H1 (cell line): ENCODE measurements at regions not wholly inside any gene's neighbourhood (a gene's known extent, or its start where the extent isn't known, plus 50 kb on each side); places are given as distances from the start of the nearest gene placed in this dataset.

Source experiments
- CTCF ChIA-PET: fragments of 300-600 bp; sonication (Branson Sonifier 250); formaldehyde crosslinking; loops from one replicate; lab custom pipeline; 2021; ENCODE audit not compliant: partially characterized antibody; lab: Charles Lee
- POLR2A ChIA-PET: fragments of 300-600 bp; sonication (Branson Sonifier 250); formaldehyde crosslinking; loops from one replicate; lab custom pipeline; 2021; ENCODE audit warnings: inconsistent platforms; ENCODE audit not compliant: partially characterized antibody; lab: Charles Lee
- DNase-seq, 2 experiments: peaks; one replicate each; pipeline versions ENCODE4 v3.0.0 to v3.0.0-alpha.2; 2010 to 2022; ENCODE audit warnings: low spot score in 2 of 2, low read depth in 1 of 2, mixed read lengths in 1 of 2
- FAIRE-seq: peaks from 2 replicates; lab custom pipeline; 2011; peaks lifted over from hg19 to GRCh38; lab: Jason Lieb, UNC
- H2AFZ ChIP-seq: 2 replicates; pipeline ENCODE4 v1.8.1; 2012; ENCODE audit warnings: low read length, inconsistent platforms
- H2AK5ac ChIP-seq: 2 replicates; pipeline ENCODE4 v1.6.1; 2013; ENCODE audit warnings: low read depth, low read length
- H2BK120ac ChIP-seq: replicated peaks from 2 replicates; pipeline ENCODE3; 2013; ENCODE audit warnings: low read depth, low read length, inconsistent platforms
- H2BK12ac ChIP-seq: 2 replicates; pipeline ENCODE4 v1.6.1; 2013; ENCODE audit warnings: low read depth, low read length
- H2BK15ac ChIP-seq: 2 replicates; pipeline ENCODE4 v1.6.1; 2013; ENCODE audit warnings: low read length
- H2BK20ac ChIP-seq: 2 replicates; pipeline ENCODE4 v1.6.1; 2013; ENCODE audit warnings: low read length
- H2BK5ac ChIP-seq: 2 replicates; pipeline ENCODE4 v1.6.1; 2013; ENCODE audit warnings: low read depth, low read length
- H3K14ac ChIP-seq: 2 replicates; pipeline ENCODE4 v1.6.1; 2013; ENCODE audit warnings: inconsistent platforms; ENCODE audit not compliant: insufficient read length
- H3K18ac ChIP-seq: 2 replicates; pipeline ENCODE4 v1.6.1; 2013; ENCODE audit warnings: low read length; ENCODE audit errors: extremely low read depth
- H3K23ac ChIP-seq: 2 replicates; pipeline ENCODE4 v1.6.1; 2013; ENCODE audit warnings: inconsistent platforms; ENCODE audit not compliant: insufficient read length
- H3K23me2 ChIP-seq: 2 replicates; pipeline ENCODE4 v1.6.1; 2013; ENCODE audit warnings: low read depth, low read length
- H3K27ac ChIP-seq: 2 replicates; pipeline ENCODE4 v1.6.1; 2011; ENCODE audit warnings: low read depth, low read length, inconsistent platforms
- H3K27me3 ChIP-seq, 4 experiments: replicated peaks in 1 of 4; 1 replicate in 1 of 4; 2 replicates in 3 of 4; pipeline versions ENCODE4 v1.6.1 to v1.8.1; 2011 to 2013; ENCODE audit warnings: low read length in 3 of 4, mild to moderate bottlenecking in 3 of 4, inconsistent platforms in 2 of 4, mixed read lengths in 2 of 4, moderate library complexity in 1 of 4; ENCODE audit not compliant: control insufficient read depth in 3 of 4, insufficient read depth in 3 of 4; ENCODE audit errors: extremely low read depth in 1 of 4
- H3K36me3 ChIP-seq, 4 experiments: 2 replicates each; pipeline versions ENCODE4 v1.6.1 to v1.8.1; 2011 to 2013; ENCODE audit warnings: mild to moderate bottlenecking in 4 of 4, low read length in 3 of 4, moderate library complexity in 2 of 4, control low read depth in 1 of 4, inconsistent platforms in 1 of 4; ENCODE audit not compliant: insufficient read depth in 4 of 4, control insufficient read depth in 2 of 4
- H3K4ac ChIP-seq: replicated peaks from 2 replicates; pipeline ENCODE3; 2013; ENCODE audit warnings: low read length, low read depth, mixed read lengths, inconsistent platforms; ENCODE audit not compliant: insufficient read length
- H3K4me1 ChIP-seq, 4 experiments: replicated peaks in 1 of 4; 1 replicate in 1 of 4; 2 replicates in 3 of 4; pipeline versions ENCODE4 v1.6.1 to v1.8.1; 2011 to 2013; ENCODE audit warnings: low read length in 3 of 4, inconsistent platforms in 2 of 4, mixed read lengths in 1 of 4; ENCODE audit not compliant: insufficient read depth in 4 of 4, control insufficient read depth in 3 of 4
- H3K4me2 ChIP-seq, 2 experiments: 2 replicates each; pipeline versions ENCODE4 v1.6.1 to v1.8.1; 2011 to 2013; ENCODE audit warnings: low read depth in 2 of 2, low read length in 2 of 2, control low read depth in 1 of 2, inconsistent platforms in 1 of 2, mild to moderate bottlenecking in 1 of 2; ENCODE audit not compliant: insufficient read depth in 1 of 2
- H3K4me3 ChIP-seq, 4 experiments: fragments of 200-600, 300-600 bp in 1 of 4; sonication (generic), shearing (Covaris generic), sonication (Bioruptor Twin) in 1 of 4; 2 replicates each; pipeline versions ENCODE4 v1.5.1 to v1.8.1; 2011 to 2016; ENCODE audit warnings: low read length in 4 of 4, low read depth in 3 of 4, control low read depth in 2 of 4, inconsistent platforms in 2 of 4, mild to moderate bottlenecking in 2 of 4, mixed read lengths in 1 of 4, moderate library complexity in 1 of 4; ENCODE audit not compliant: insufficient read depth in 2 of 4; ENCODE audit errors: extremely low read depth in 1 of 4
- H3K56ac ChIP-seq: replicated peaks from 2 replicates; pipeline ENCODE3; 2013; ENCODE audit warnings: low read depth, mild to moderate bottlenecking, mixed read lengths, low read length, inconsistent platforms; ENCODE audit not compliant: insufficient read length
- H3K79me1 ChIP-seq: 2 replicates; pipeline ENCODE4 v1.6.1; 2013; ENCODE audit warnings: low read depth, low read length, control low read depth
- H3K79me2 ChIP-seq, 2 experiments: 2 replicates each; pipeline versions ENCODE4 v1.6.1 to v1.8.1; 2012 to 2013; ENCODE audit warnings: low read length in 2 of 2, mild to moderate bottlenecking in 2 of 2, inconsistent platforms in 1 of 2; ENCODE audit not compliant: insufficient read depth in 2 of 2, control insufficient read depth in 1 of 2
- H3K9ac ChIP-seq, 4 experiments: replicated peaks in 1 of 4; 1 replicate in 1 of 4; 2 replicates in 3 of 4; pipeline versions ENCODE4 v1.6.1 to v1.8.1; 2011 to 2013; ENCODE audit warnings: low read depth in 3 of 4, low read length in 3 of 4, control low read depth in 2 of 4, mild to moderate bottlenecking in 2 of 4, moderate library complexity in 2 of 4, inconsistent platforms in 1 of 4; ENCODE audit errors: extremely low read depth in 1 of 4
- H3K9me3 ChIP-seq, 2 experiments: 2 replicates each; pipeline versions ENCODE4 v1.6.1 to v1.8.1; 2012 to 2013; ENCODE audit warnings: mild to moderate bottlenecking in 2 of 2, moderate library complexity in 2 of 2, control low read depth in 1 of 2, inconsistent platforms in 1 of 2, low read depth in 1 of 2, low read length in 1 of 2, mixed read lengths in 1 of 2; ENCODE audit not compliant: insufficient read depth in 2 of 2
- H4K20me1 ChIP-seq, 2 experiments: replicated peaks in 1 of 2; 2 replicates each; pipeline versions ENCODE3 to v1.8.1; 2011 to 2013; ENCODE audit warnings: inconsistent platforms in 2 of 2, low read length in 2 of 2, mild to moderate bottlenecking in 1 of 2; ENCODE audit not compliant: insufficient read depth in 2 of 2, control insufficient read depth in 1 of 2
- H4K5ac ChIP-seq: 2 replicates; pipeline ENCODE4 v1.6.1; 2013; ENCODE audit warnings: low read length, low read depth, mixed read lengths, inconsistent platforms; ENCODE audit not compliant: insufficient read length
- H4K8ac ChIP-seq: 2 replicates; pipeline ENCODE4 v1.8.0; 2013; ENCODE audit warnings: mild to moderate bottlenecking, moderate library complexity, low read length, inconsistent platforms; ENCODE audit not compliant: insufficient read depth; ENCODE audit errors: extremely low read depth
- H4K91ac ChIP-seq: replicated peaks from 2 replicates; pipeline ENCODE3; 2013; ENCODE audit warnings: low read length, mixed read lengths, inconsistent platforms; ENCODE audit not compliant: insufficient read length
- CREB1 ChIP-seq: IDR thresholded peaks from 2 replicates; pipeline ENCODE4 v1.6.1; 2012; ENCODE audit warnings: inconsistent platforms
- KDM4A ChIP-seq: IDR thresholded peaks from one replicate; pipeline ENCODE4 v1.7.1; 2012; ENCODE audit warnings: low read depth, mild to moderate bottlenecking, moderate library complexity, low read length, inconsistent platforms; ENCODE audit not compliant: severe bottlenecking
- KDM5A ChIP-seq: fragments of 200-600 bp; IDR thresholded peaks from 2 replicates; pipeline ENCODE4 v1.7.1; 2012; ENCODE audit warnings: mild to moderate bottlenecking, low read length, inconsistent platforms, mixed read lengths
- NANOG ChIP-seq: IDR thresholded peaks from 2 replicates; pipeline ENCODE4 v1.6.1; 2011; ENCODE audit warnings: low read length, low read depth, mild to moderate bottlenecking, inconsistent platforms; ENCODE audit not compliant: insufficient read depth, poor library complexity, severe bottlenecking
- POU5F1 ChIP-seq: IDR thresholded peaks from 2 replicates; pipeline ENCODE4 v1.6.1; 2011; ENCODE audit warnings: low read depth, mild to moderate bottlenecking, low read length, moderate library complexity
- RAD21 ChIP-seq, 2 experiments: IDR thresholded peaks in 1 of 2; conservative IDR thresholded peaks in 1 of 2; 2 replicates each; pipeline ENCODE4 v1.6.1; 2011; ENCODE audit warnings: low read depth in 2 of 2, low read length in 2 of 2, improper control_type of control experiment in 1 of 2, inconsistent platforms in 1 of 2, mild to moderate bottlenecking in 1 of 2, moderate library complexity in 1 of 2
- RBBP5 ChIP-seq: IDR thresholded peaks from 2 replicates; pipeline ENCODE4 v1.7.1; 2012; ENCODE audit warnings: low read depth, mild to moderate bottlenecking, inconsistent platforms, low read length, moderate library complexity, borderline replicate concordance
- SAP30 ChIP-seq: fragments of 300-600 bp; sonication (generic); IDR thresholded peaks from 2 replicates; pipeline ENCODE4 v1.7.1; 2012; ENCODE audit warnings: low read length, moderate library complexity, mild to moderate bottlenecking, inconsistent platforms; ENCODE audit not compliant: insufficient read depth, insufficient replicate concordance
- SUZ12 ChIP-seq: fragments of 200-600 bp; sonication (generic); IDR thresholded peaks from 2 replicates; pipeline ENCODE4 v1.6.1; 2012; ENCODE audit warnings: mild to moderate bottlenecking, inconsistent platforms, low read length, moderate library complexity, mixed read lengths
- ZNF274 ChIP-seq: IDR thresholded peaks from 2 replicates; pipeline ENCODE4 v1.7.0; 2012; ENCODE audit warnings: low read length, borderline replicate concordance; ENCODE audit errors: extremely low read depth
- WGBS, 2 experiments: shearing (Covaris generic) in 1 of 2; methylation state at CpG; one replicate each; pipeline versions ENCODE4 v1.1.6 to v1.1.7; 2013 to 2015; ENCODE audit warnings: low lambda C conversion rate in 2 of 2, mixed read lengths in 2 of 2, inconsistent platforms in 1 of 2, low coverage in 1 of 2, missing lambda C conversion rate in 1 of 2; ENCODE audit not compliant: insufficient replicate concordance in 2 of 2, insufficient coverage in 1 of 2, insufficient read length in 1 of 2; ENCODE audit errors: extremely low coverage in 1 of 2, missing lambda C conversion rate in 1 of 2; 5-methylcytosine and 5-hydroxymethylcytosine counted together
- TF ChIP-seq, protein P1 (sequence below), 3 experiments: IDR thresholded peaks; 1 replicate in 2 of 3; 2 replicates in 1 of 3; pipeline versions ENCODE4 v1.5.1 to v1.6.1; 2011; ENCODE audit warnings: low read length in 3 of 3, mild to moderate bottlenecking in 3 of 3, inconsistent platforms in 2 of 3, low read depth in 1 of 3, moderate library complexity in 1 of 3; ENCODE audit not compliant: insufficient read depth in 1 of 3; ENCODE audit errors: control extremely low read depth in 1 of 3

DNA sequence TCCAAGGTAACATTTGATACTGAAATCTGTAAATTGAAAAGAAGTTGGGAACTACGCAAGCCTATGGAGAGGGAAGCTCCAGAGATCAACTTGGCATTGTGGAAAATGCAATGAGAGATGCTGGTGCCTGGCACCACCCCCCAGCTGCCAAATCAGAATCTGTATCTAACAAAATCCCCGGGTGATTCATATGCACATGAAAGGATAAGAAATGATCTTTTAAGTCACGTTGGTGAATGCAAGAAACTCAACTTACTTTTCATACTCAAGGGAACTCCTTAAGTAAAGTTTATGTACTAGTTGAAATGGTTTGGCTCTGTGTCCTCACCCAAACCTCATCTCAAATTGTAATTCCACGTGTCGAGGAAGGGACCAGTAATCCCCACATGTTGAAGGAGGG lies 158.5 kb upstream of the MYO16 start:
- Histone ChIP-seq H3K56ac (no peak overlapping the region), H3K18ac (no peak overlapping the region), H3K4me3 (no peak overlapping the region), H3K4me1 (no peaks in the 10 kb centered on the region), H2BK15ac (no peak overlapping the region), H3K9ac (no peak overlapping the region), H4K91ac (no peak overlapping the region), H3K79me1 (no peaks in the 10 kb centered on the region), H2AK5ac (no peak overlapping the region), H3K4ac (no peak overlapping the region), H3K27ac (no peak overlapping the region), H3K79me2 (no peaks in the 10 kb centered on the region), H3K36me3 (no peaks in the 10 kb centered on the region; a peak in 1 of 8 replicates), H2BK5ac (no peak overlapping the region), H4K8ac (no peak overlapping the region), H3K23me2 (no peaks in the 10 kb centered on the region), H3K27me3 (no peaks in the 10 kb centered on the region), H4K20me1 (no peaks in the 10 kb centered on the region), H4K5ac (no peak overlapping the region), H3K14ac (no peak overlapping the region), H2BK12ac (no peak overlapping the region), H2BK120ac (no peak overlapping the region), H2BK20ac (no peak overlapping the region), H3K4me2 (no peak overlapping the region), H3K9me3 (peaks cover 0 to 2% of the 10 kb centered on the region in 2 experiments; a peak in 2 of 4 replicates), H3K23ac (no peak overlapping the region), H2AFZ (no peak overlapping the region)
- WGBS, 2 experiments, result 90% methylated on average over 5 of the region's 5 CpGs; no CpG with 5 or more reads in 1 of the 2 experiments
- ChIA-PET CTCF (no interaction called here), POLR2A (no interaction called here)
- DNase-seq (no peak), FAIRE-seq (no peak)
- TF ChIP-seq KDM5A, result no peak
- TF ChIP-seq KDM4A, result no peak
- TF ChIP-seq POU5F1, result no peak
- TF ChIP-seq SAP30, result no peak
- TF ChIP-seq ZNF274, result no peak
- TF ChIP-seq RBBP5, result no peak
- no peak for TF ChIP-seq RAD21 (IDR thresholded peaks at IDR 0.05 in 1 of 2, conservative IDR thresholded peaks at IDR 0.05 in 1 of 2; ENCODE audit: low read depth in 2 of 2, low read length in 2 of 2)
- TF ChIP-seq CREB1, result no peak
- TF ChIP-seq, protein P1, sequence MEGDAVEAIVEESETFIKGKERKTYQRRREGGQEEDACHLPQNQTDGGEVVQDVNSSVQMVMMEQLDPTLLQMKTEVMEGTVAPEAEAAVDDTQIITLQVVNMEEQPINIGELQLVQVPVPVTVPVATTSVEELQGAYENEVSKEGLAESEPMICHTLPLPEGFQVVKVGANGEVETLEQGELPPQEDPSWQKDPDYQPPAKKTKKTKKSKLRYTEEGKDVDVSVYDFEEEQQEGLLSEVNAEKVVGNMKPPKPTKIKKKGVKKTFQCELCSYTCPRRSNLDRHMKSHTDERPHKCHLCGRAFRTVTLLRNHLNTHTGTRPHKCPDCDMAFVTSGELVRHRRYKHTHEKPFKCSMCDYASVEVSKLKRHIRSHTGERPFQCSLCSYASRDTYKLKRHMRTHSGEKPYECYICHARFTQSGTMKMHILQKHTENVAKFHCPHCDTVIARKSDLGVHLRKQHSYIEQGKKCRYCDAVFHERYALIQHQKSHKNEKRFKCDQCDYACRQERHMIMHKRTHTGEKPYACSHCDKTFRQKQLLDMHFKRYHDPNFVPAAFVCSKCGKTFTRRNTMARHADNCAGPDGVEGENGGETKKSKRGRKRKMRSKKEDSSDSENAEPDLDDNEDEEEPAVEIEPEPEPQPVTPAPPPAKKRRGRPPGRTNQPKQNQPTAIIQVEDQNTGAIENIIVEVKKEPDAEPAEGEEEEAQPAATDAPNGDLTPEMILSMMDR (IDR thresholded peaks at IDR 0.05; ENCODE audit: control extremely low read depth in 1 of 3, insufficient read depth in 1 of 3, low read depth in 1 of 3, low read length in 3 of 3), result no peak
- no peak for TF ChIP-seq NANOG
- no peak for TF ChIP-seq SUZ12
